HepG2 (cell line): ENCODE measurements at regions not wholly inside any gene's neighbourhood (a gene's known extent, or its start where the extent isn't known, plus 50 kb on each side); places are given as distances from the start of the nearest gene placed in this dataset.

Source experiments
- ATAC-seq: fragments of 200-7000 bp; cut with Tn5 transposase; 3 replicates; pipeline ENCODE4 v1.9.1; 2020; ENCODE audit warnings: mild to moderate bottlenecking, moderate library complexity
- BruUV-seq: library from RNA; stranded (reverse); fragments of 400-500 nt; replicated peaks from 2 replicates; lab custom pipeline; 2021; lab: Mats Ljungman, UMichigan
- CTCF ChIA-PET: fragments of 300-600 bp; formaldehyde crosslinking; extraction: SDS; loops from one replicate; lab custom pipeline; 2021; ENCODE audit warnings: low total read pairs, inconsistent platforms, low intra/inter-chr PET ratio; lab: Yijun Ruan, JAX
- POLR2A ChIA-PET: fragments of 350-600 bp; sonication (Branson Sonifier 250); formaldehyde crosslinking; loops from one replicate; lab custom pipeline; 2020; ENCODE audit warnings: antibody characterized with exemption, inconsistent platforms; lab: Yijun Ruan, JAX
- DNase-seq: peaks from one replicate; pipeline ENCODE4 v3.0.0-alpha.2; 2015; ENCODE audit warnings: low spot score
- FAIRE-seq: peaks from 3 replicates; lab custom pipeline; 2011; peaks lifted over from hg19 to GRCh38; lab: Jason Lieb, UNC
- H2AFZ ChIP-seq: one replicate; pipeline ENCODE4 v1.6.1; 2011; ENCODE audit warnings: low read length, inconsistent platforms
- H3K27ac ChIP-seq: fragments of 300-600 bp; 3 replicates; pipeline ENCODE4 v1.8.0; 2011; ENCODE audit warnings: mixed run types, mild to moderate bottlenecking, mixed read lengths, low read length, inconsistent platforms; ENCODE audit not compliant: insufficient read depth; ENCODE audit errors: extremely low read length
- H3K27me3 ChIP-seq, 2 experiments: fragments of 200-600 bp in 1 of 2; 2 replicates in 1 of 2; 3 replicates in 1 of 2; pipeline versions ENCODE4 v1.6.0 to v1.8.0; 2011; ENCODE audit warnings: low read length in 2 of 2, mild to moderate bottlenecking in 2 of 2, moderate library complexity in 2 of 2, inconsistent platforms in 1 of 2; ENCODE audit not compliant: insufficient read depth in 2 of 2, control insufficient read depth in 1 of 2
- H3K36me3 ChIP-seq, 2 experiments: fragments of 200-600 bp in 1 of 2; replicated peaks in 1 of 2; 2 replicates in 1 of 2; 3 replicates in 1 of 2; pipeline versions ENCODE4 v1.5.1 to v1.8.0; 2011; ENCODE audit warnings: low read length in 2 of 2, inconsistent platforms in 1 of 2; ENCODE audit not compliant: insufficient read depth in 2 of 2, control insufficient read depth in 1 of 2
- H3K4me1 ChIP-seq: 2 replicates; pipeline ENCODE4 v1.5.1; 2012; ENCODE audit warnings: low read length, inconsistent platforms; ENCODE audit not compliant: insufficient read depth
- H3K4me2 ChIP-seq: 2 replicates; pipeline ENCODE4 v1.6.0; 2011; ENCODE audit warnings: low read depth, low read length, inconsistent platforms
- H3K4me3 ChIP-seq, 3 experiments: fragments of 200-600 bp in 1 of 3; sonication (generic), shearing (Covaris generic) in 1 of 3; replicated peaks in 1 of 3; 2 replicates each; pipeline ENCODE4 v1.5.1; 2011 to 2016; ENCODE audit warnings: low read length in 3 of 3, inconsistent platforms in 2 of 3, low read depth in 2 of 3, mild to moderate bottlenecking in 2 of 3, control low read depth in 1 of 3, mixed read lengths in 1 of 3; ENCODE audit not compliant: insufficient read depth in 1 of 3
- H3K79me2 ChIP-seq: one replicate; pipeline ENCODE4 v1.6.1; 2011; ENCODE audit warnings: low read length, inconsistent platforms; ENCODE audit not compliant: insufficient read depth
- H3K9ac ChIP-seq: 2 replicates; pipeline ENCODE4 v1.6.0; 2011; ENCODE audit warnings: mild to moderate bottlenecking, low read depth, low read length, inconsistent platforms; ENCODE audit not compliant: insufficient read depth
- H3K9me3 ChIP-seq: 2 replicates; pipeline ENCODE4 v1.5.1; 2012; ENCODE audit warnings: mild to moderate bottlenecking, low read length
- H4K20me1 ChIP-seq: 2 replicates; pipeline ENCODE4 v1.6.0; 2011; ENCODE audit warnings: inconsistent platforms, mild to moderate bottlenecking, low read length, moderate library complexity; ENCODE audit not compliant: insufficient read depth
- ATF7-NPFF ChIP-seq: sonication (generic); formaldehyde crosslinking; IDR thresholded peaks from 2 replicates; pipeline ENCODE4 v1.8.1; 2023; ENCODE audit warnings: mild to moderate bottlenecking, low read depth, missing genetic modification reagents, moderate library complexity
- CCAR2 ChIP-seq: fragments of 200-400 bp; formaldehyde crosslinking; optimal IDR thresholded peaks from 2 replicates; pipeline ENCODE3; 2018; ENCODE audit warnings: low read depth, mild to moderate bottlenecking, low read length, moderate library complexity
- CREBL2 ChIP-seq: sonication (generic); formaldehyde crosslinking; IDR thresholded peaks from 2 replicates; pipeline ENCODE4 v1.8.1; 2023; ENCODE audit warnings: missing genetic modification reagents, mild to moderate bottlenecking, borderline replicate concordance
- DRAP1 ChIP-seq: IDR thresholded peaks from 2 replicates; pipeline ENCODE4 v1.6.1; 2016; ENCODE audit warnings: missing genetic modification reagents, missing compliant biosample characterization
- EP300 ChIP-seq, 3 experiments: sonication (generic) in 1 of 3; formaldehyde crosslinking in 1 of 3; IDR thresholded peaks; 2 replicates each; pipeline versions ENCODE4 v1.5.1 to v1.6.1; 2011 to 2020; ENCODE audit warnings: low read depth in 2 of 3, low read length in 2 of 3, borderline replicate concordance in 1 of 3, improper control_type of control experiment in 1 of 3, mild to moderate bottlenecking in 1 of 3, missing genetic modification reagents in 1 of 3, moderate library complexity in 1 of 3
- HNF1A ChIP-seq, 2 experiments: sonication (generic) in 1 of 2; formaldehyde crosslinking in 1 of 2; IDR thresholded peaks; 2 replicates each; pipeline versions ENCODE4 v1.4.0 to v1.6.1; 2016 to 2020; ENCODE audit warnings: borderline replicate concordance in 1 of 2, low read depth in 1 of 2, mild to moderate bottlenecking in 1 of 2, missing genetic modification reagents in 1 of 2
- JUNB ChIP-seq: sonication (generic); formaldehyde crosslinking; IDR thresholded peaks from 2 replicates; pipeline ENCODE4 v1.8.0; 2022; ENCODE audit warnings: missing genetic modification reagents, mild to moderate bottlenecking, borderline replicate concordance
- MAX ChIP-seq: IDR thresholded peaks from 2 replicates; pipeline ENCODE4 v1.6.1; 2012; ENCODE audit warnings: inconsistent platforms
- PAF1 ChIP-seq: IDR thresholded peaks from 2 replicates; pipeline ENCODE4 v1.6.1; 2016; ENCODE audit warnings: missing genetic modification reagents, missing compliant biosample characterization
- PAWR ChIP-seq: sonication (generic); formaldehyde crosslinking; IDR thresholded peaks from 2 replicates; pipeline ENCODE4 v1.4.0; 2020; ENCODE audit warnings: missing genetic modification reagents, mild to moderate bottlenecking, borderline replicate concordance
- RXRA ChIP-seq: sonication (generic); formaldehyde crosslinking; IDR thresholded peaks from 2 replicates; pipeline ENCODE4 v1.5.1; 2020; ENCODE audit warnings: missing genetic modification reagents
- ZBTB49 ChIP-seq: sonication (generic); formaldehyde crosslinking; IDR thresholded peaks from 2 replicates; pipeline ENCODE4 v1.4.0; 2020; ENCODE audit warnings: missing genetic modification reagents, borderline replicate concordance
- ZNF292 ChIP-seq: sonication (generic); formaldehyde crosslinking; IDR thresholded peaks from 2 replicates; pipeline ENCODE4 v1.8.1; 2022; ENCODE audit warnings: mild to moderate bottlenecking, low read depth, missing genetic modification reagents, borderline replicate concordance
- ZNF317 ChIP-seq: sonication (generic); formaldehyde crosslinking; IDR thresholded peaks from 2 replicates; pipeline ENCODE4 v1.5.0; 2020; ENCODE audit warnings: mild to moderate bottlenecking, missing genetic modification reagents
- in situ Hi-C: cut with HindIII; loops from 2 replicates; pipeline ENCODE4 v1.10.0; 2017; ENCODE audit warnings: low pct_unique_long_range_greater_than_20kb; ENCODE audit not compliant: extremely low pct_ligation_motif_present
- intact Hi-C: fragments of 100-400 bp; cut with micrococcal nuclease; formaldehyde crosslinking; loops from one replicate; pipeline ENCODE4 v1.10.0; 2022; ENCODE audit not compliant: unreplicated experiment
- TF ChIP-seq, protein P1 (sequence below): sonication (generic); formaldehyde crosslinking; IDR thresholded peaks from 2 replicates; pipeline ENCODE4 v1.4.0; 2020; ENCODE audit warnings: mild to moderate bottlenecking, missing genetic modification reagents

DNA sequence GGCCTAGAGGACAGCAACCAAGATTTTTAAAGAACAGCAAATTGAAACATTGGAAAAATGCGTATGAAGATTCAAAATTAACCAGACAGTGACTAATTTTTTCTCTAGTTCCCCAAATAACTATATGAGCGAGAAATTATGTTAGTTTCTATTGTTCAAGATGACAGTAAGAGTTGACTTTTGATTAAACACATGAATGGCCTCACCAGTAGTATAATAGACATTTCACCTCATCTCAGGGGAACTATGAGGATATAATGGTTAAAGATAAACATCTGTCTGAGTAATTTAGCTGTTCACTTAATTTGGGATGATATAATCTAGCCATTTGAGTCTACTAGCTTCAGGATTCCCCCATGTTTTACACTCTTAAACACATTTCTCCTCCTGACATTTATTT lies 380.9 kb upstream of the NWD2 start (continued):
- TF ChIP-seq ZNF292 (CRISPR knock-in tag) (no peak), ZBTB49 (CRISPR knock-in tag) (no peak), MAX (no peak), EP300 (IDR thresholded peaks at IDR 0.05; ENCODE audit: low read depth in 2 of 2, low read length in 2 of 2) (no peak), EP300 (CRISPR knock-in tag; IDR thresholded peaks at IDR 0.05; ENCODE audit: borderline replicate concordance) (no peak)

DNA sequence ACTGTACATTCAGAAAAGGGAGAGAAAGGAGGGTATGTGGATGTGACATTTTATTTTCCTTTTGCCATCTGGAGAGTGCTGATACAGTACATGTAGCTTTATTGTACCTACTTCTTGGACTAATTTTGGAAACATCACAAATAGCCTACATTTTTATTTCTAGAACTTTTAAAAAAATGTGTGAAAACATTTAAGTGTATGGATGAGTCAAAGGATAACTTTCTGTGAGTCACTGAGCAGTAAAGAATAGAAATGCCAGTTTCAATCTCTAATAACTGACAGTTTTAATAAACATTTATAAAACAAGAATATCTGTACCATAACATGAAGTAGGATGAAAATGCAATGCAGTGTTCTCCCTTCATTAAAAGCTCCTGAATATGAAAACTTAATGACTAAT lies 374.4 kb upstream of the NWD2 start:
- Histone ChIP-seq H4K20me1 (no peaks in the 10 kb centered on the region), H3K9ac (no peak overlapping the region), H3K27me3 (no peaks in the 10 kb centered on the region), H3K36me3 (no peaks in the 10 kb centered on the region), H3K79me2 (no peaks in the 10 kb centered on the region), H3K9me3 (no peaks in the 10 kb centered on the region), H2AFZ (no peak overlapping the region), H3K4me1 (no peaks in the 10 kb centered on the region), H3K4me2 (no peak overlapping the region), H3K27ac (no peak overlapping the region), H3K4me3 (no peak overlapping the region)
- ATAC-seq (no peak), FAIRE-seq (no peak), DNase-seq (no peak)
- ChIA-PET POLR2A (no interaction called here), CTCF (no interaction called here)
- in situ Hi-C loops (no loop called here), intact Hi-C loops (no loop called here)
- no TSS peak for BruUV-seq
- TF ChIP-seq PAF1 (CRISPR knock-in tag) (no peak), JUNB (CRISPR knock-in tag) (no peak), ZNF317 (CRISPR knock-in tag) (no peak), CREBL2 (CRISPR knock-in tag) (no peak), DRAP1 (no peak), PAWR (CRISPR knock-in tag) (no peak), RXRA (CRISPR knock-in tag) (no peak), ATF7-NPFF (CRISPR knock-in tag) (no peak), CCAR2 (no peak), HNF1A (IDR thresholded peaks at IDR 0.05; ENCODE audit: low read depth) (no peak), HNF1A (CRISPR knock-in tag; IDR thresholded peaks at IDR 0.05; ENCODE audit: borderline replicate concordance) (no peak)
- TF ChIP-seq, protein P1, sequence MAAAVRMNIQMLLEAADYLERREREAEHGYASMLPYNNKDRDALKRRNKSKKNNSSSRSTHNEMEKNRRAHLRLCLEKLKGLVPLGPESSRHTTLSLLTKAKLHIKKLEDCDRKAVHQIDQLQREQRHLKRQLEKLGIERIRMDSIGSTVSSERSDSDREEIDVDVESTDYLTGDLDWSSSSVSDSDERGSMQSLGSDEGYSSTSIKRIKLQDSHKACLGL: no peak
